ENCODE measurements at regions not wholly inside any gene's neighbourhood (a gene's known extent, or its start where the extent isn't known, plus 50 kb on each side); places are given as distances from the start of the nearest gene placed in this dataset.
A peak's percentile ranks its signal among the peaks of the same experiment; 100 is the strongest.

DNA sequence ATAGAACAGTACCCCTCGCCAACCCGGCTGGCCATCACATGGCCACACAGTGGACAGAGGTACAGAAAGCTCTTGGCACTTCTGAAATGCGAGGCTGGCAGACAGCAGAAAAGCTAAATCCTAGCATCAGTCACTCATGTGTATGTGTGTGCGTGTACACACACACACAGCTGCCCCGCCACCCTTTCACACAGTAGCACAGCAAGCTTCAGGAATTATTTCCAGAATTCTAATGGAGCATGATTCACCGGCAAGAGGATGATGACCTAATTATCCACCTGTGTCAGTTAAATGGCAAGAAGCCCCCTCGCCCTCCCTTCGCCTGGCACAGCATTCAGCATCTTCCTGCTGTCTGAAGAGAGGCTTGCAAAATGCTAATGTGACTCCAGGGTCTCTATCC, 336.0 kb downstream of the SHANK2 start:
- TF ChIP-seq HNF4G (IDR thresholded peaks at IDR 0.05) (no peak), RXRA (IDR thresholded peaks at IDR 0.05) (no peak), ZBTB33 (IDR thresholded peaks at IDR 0.05) (no peak), FOXA1 (IDR thresholded peaks at IDR 0.05) (no peak), JUND (IDR thresholded peaks at IDR 0.05) (no peak)
- Histone ChIP-seq H3K27me3 (ENCODE audit: control insufficient read depth in 4 of 4, insufficient read depth in 4 of 4, low read length in 3 of 4) (no peaks in the 10 kb centered on the region), H3K36me3 (ENCODE audit: control insufficient read depth in 4 of 4, insufficient read depth in 3 of 4, low read depth in 1 of 4, low read length in 3 of 4) (peaks cover 0 to 3% (median 0%) of the 10 kb centered on the region in 4 donors), H3K4me1 (ENCODE audit: control insufficient read depth in 4 of 4, insufficient read depth in 4 of 4, low read length in 3 of 4) (no peaks in the 10 kb centered on the region), H3K9me3 (ENCODE audit: control insufficient read depth in 4 of 4, low read length in 3 of 4) (peaks cover 0 to 5% (median 0%) of the 10 kb centered on the region in 4 donors), H3K4me3 (ENCODE audit: low read depth in 1 of 3, low read length in 3 of 3) (no peak overlapping the region), H3K27ac (ENCODE audit: low read depth in 1 of 2, low read length in 2 of 2) (no peak overlapping the region), H3K9ac (ENCODE audit: low read depth in 1 of 2, low read length in 2 of 2) (no peak overlapping the region)
- DNase-seq (ENCODE audit: low spot score): no peak
- WGBS: 95% methylated on average over 8 of the region's 8 CpGs

DNA sequence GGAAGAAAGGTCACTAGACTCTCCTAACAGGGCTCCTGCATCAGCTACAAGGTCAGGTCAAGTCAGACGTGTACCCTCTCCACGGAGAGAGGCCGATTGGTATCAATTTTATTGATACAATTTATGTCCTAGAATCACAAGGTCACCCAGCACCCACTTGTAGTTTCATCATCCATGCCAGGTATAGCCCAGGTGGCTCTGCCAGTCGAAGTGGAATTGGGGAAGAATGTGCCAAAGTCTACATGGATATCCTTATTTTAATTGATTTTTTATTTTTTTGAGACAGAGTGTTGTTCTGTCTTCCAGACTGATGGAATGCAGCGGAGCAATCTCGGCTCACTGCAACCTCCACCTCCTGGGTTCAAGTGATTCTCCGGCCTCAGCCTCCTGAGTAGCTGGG, 334.1 kb downstream of the SHANK2 start:
- H3K4me3 ChIP-seq (ENCODE audit: low read depth in 1 of 3, low read length in 3 of 3): no peak overlapping the region
- WGBS: 45% methylated on average over 7 of the region's 7 CpGs
- no peak overlapping the region for H3K27ac ChIP-seq (ENCODE audit: low read depth in 1 of 2, low read length in 2 of 2)
- H3K4me1 ChIP-seq (ENCODE audit: control insufficient read depth in 4 of 4, insufficient read depth in 4 of 4, low read length in 3 of 4): no peaks in the 10 kb centered on the region
- no peak overlapping the region for H3K9ac ChIP-seq (ENCODE audit: low read depth in 1 of 2, low read length in 2 of 2)
- no peaks in the 10 kb centered on the region for H3K27me3 ChIP-seq (ENCODE audit: control insufficient read depth in 4 of 4, insufficient read depth in 4 of 4, low read length in 3 of 4)
- TF ChIP-seq FOXA2 (IDR thresholded peaks at IDR 0.05) (no peak), HNF4A (conservative IDR thresholded peaks at IDR 0.05) (peak; percentile 19 to 23)
- H3K36me3 ChIP-seq (ENCODE audit: control insufficient read depth in 4 of 4, insufficient read depth in 3 of 4, low read depth in 1 of 4, low read length in 3 of 4): peaks cover 0 to 6% (median 0%) of the 10 kb centered on the region in 4 donors
- H3K9me3 ChIP-seq (ENCODE audit: control insufficient read depth in 4 of 4, low read length in 3 of 4): peaks cover 0 to 14% (median 2%) of the 10 kb centered on the region in 4 donors
- DNase-seq (ENCODE audit: low spot score): no peak

DNA sequence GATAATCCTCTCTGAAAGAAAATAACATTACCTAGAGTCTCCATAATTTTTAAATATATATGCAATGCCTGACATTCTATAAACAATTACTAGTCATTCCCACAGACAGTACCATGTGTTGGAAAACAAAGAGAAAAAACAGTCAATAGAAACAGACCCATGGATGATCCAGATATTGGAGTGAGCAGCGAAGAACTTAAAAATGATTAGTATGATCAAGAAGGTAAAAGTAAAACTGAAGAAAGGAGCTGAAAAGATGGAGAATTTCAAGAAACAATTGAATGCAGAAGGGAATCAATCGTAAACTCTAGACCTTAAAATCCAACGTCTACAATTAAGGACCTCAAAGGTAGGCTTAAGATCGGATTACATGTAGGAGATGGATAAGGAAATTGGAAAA, 330.6 kb downstream of the SHANK2 start:
- peaks cover 0 to 14% (median 2%) of the 10 kb centered on the region in 4 donors for H3K9me3 ChIP-seq (ENCODE audit: control insufficient read depth in 4 of 4, low read length in 3 of 4)
- TF ChIP-seq EGR1 (IDR thresholded peaks at IDR 0.05; ENCODE audit: low read depth in 2 of 2) (no peak), RAD21 (IDR thresholded peaks at IDR 0.05) (no peak), RXRA (IDR thresholded peaks at IDR 0.05) (no peak), REST (IDR thresholded peaks at IDR 0.05) (no peak), JUND (IDR thresholded peaks at IDR 0.05) (no peak), HNF4G (IDR thresholded peaks at IDR 0.05) (no peak), SP1 (IDR thresholded peaks at IDR 0.05) (no peak), FOXA2 (IDR thresholded peaks at IDR 0.05) (no peak), YY1 (IDR thresholded peaks at IDR 0.05) (no peak), CTCF (IDR thresholded peaks at IDR 0.05; ENCODE audit: low read depth, low read length, missing input control) (no peak), NR2F2 (IDR thresholded peaks at IDR 0.05) (no peak), HNF4A (conservative IDR thresholded peaks at IDR 0.05) (no peak), GABPA (IDR thresholded peaks at IDR 0.05 in 1 of 2, conservative IDR thresholded peaks at IDR 0.05 in 1 of 2) (no peak), ZBTB33 (IDR thresholded peaks at IDR 0.05) (no peak), TAF1 (conservative IDR thresholded peaks at IDR 0.05) (no peak)
- TF ChIP-seq, protein P1, sequence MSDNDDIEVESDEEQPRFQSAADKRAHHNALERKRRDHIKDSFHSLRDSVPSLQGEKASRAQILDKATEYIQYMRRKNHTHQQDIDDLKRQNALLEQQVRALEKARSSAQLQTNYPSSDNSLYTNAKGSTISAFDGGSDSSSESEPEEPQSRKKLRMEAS (IDR thresholded peaks at IDR 0.05): no peak
- no peaks in the 10 kb centered on the region for H3K27me3 ChIP-seq (ENCODE audit: control insufficient read depth in 4 of 4, insufficient read depth in 4 of 4, low read length in 3 of 4)
- no peak overlapping the region for H3K9ac ChIP-seq (ENCODE audit: low read depth in 1 of 2, low read length in 2 of 2)
- WGBS: 97% methylated on average over 4 of the region's 4 CpGs
- no peak overlapping the region for H3K4me3 ChIP-seq (ENCODE audit: low read depth in 1 of 3, low read length in 3 of 3)
- no peak overlapping the region for H3K27ac ChIP-seq (ENCODE audit: low read depth in 1 of 2, low read length in 2 of 2)
- DNase-seq (ENCODE audit: low spot score): no peak
- peaks cover 0 to 8% (median 3%) of the 10 kb centered on the region in 4 donors for H3K36me3 ChIP-seq (ENCODE audit: control insufficient read depth in 4 of 4, insufficient read depth in 3 of 4, low read depth in 1 of 4, low read length in 3 of 4)
- no peaks in the 10 kb centered on the region for H3K4me1 ChIP-seq (ENCODE audit: control insufficient read depth in 4 of 4, insufficient read depth in 4 of 4, low read length in 3 of 4)

All from liver (tissue), 8 donors.